Right atrium auricular region (tissue), 2 donors: ENCODE measurements at regions not wholly inside any gene's neighbourhood (a gene's known extent, or its start where the extent isn't known, plus 50 kb on each side); places are given as distances from the start of the nearest gene placed in this dataset.

Source experiments
- DNase-seq: peaks from one replicate; pipeline ENCODE4 v3.0.0-alpha.2; 2019; ENCODE audit warnings: low spot score
- H3K27ac ChIP-seq, 2 donors: fragments of 200-600 bp; sonication (generic); 1 replicate in 1 of 2; 2 replicates in 1 of 2; pipeline ENCODE4 v1.5.1; 2016 to 2019
- H3K27me3 ChIP-seq, 2 donors: fragments of 200-600 bp; sonication (generic); one replicate each; pipeline versions ENCODE4 v1.5.1 to v1.6.0; 2017 to 2019
- H3K36me3 ChIP-seq: fragments of 200-600 bp; sonication (generic); one replicate; pipeline ENCODE4 v1.5.1; 2016
- H3K4me1 ChIP-seq, 2 donors: fragments of 200-600 bp; sonication (generic); one replicate each; pipeline versions ENCODE4 v1.5.1 to v1.6.0; 2017 to 2019
- H3K4me3 ChIP-seq, 2 donors: fragments of 200-600 bp; sonication (generic); 1 replicate in 1 of 2; 2 replicates in 1 of 2; pipeline ENCODE4 v1.5.1; 2017 to 2019; ENCODE audit warnings: mild to moderate bottlenecking in 1 of 2, moderate library complexity in 1 of 2
- H3K9me3 ChIP-seq, 2 donors: fragments of 200-600 bp; sonication (generic); one replicate each; pipeline ENCODE4 v1.5.1; 2019
- CTCF ChIP-seq, 2 donors: fragments of 200-600 bp; sonication (generic); IDR thresholded peaks; one replicate each; pipeline ENCODE4 v1.5.1; 2019; ENCODE audit warnings: antibody characterized with exemption in 2 of 2

- H3K36me3 ChIP-seq, result no peaks in the 10 kb centered on the region
- DNase-seq, result no peak
- peaks cover 0 to 10% of the 10 kb centered on the region in 2 donors for H3K4me1 ChIP-seq
- H3K27ac ChIP-seq, result no peak overlapping the region
- no peak overlapping the region for H3K4me3 ChIP-seq
- TF ChIP-seq CTCF (IDR thresholded peaks at IDR 0.05), result no peak
- H3K27me3 ChIP-seq, result no peaks in the 10 kb centered on the region
- H3K9me3 ChIP-seq, result no peaks in the 10 kb centered on the region
These were observed 294.7 kb downstream of the FBXO15 start for GRCh38 chr18:73852789-73853549.

GRCh38 chr18:73850782-73851181 lies 296.9 kb downstream of the FBXO15 start:
- Histone ChIP-seq H3K27me3 (no peaks in the 10 kb centered on the region), H3K36me3 (no peaks in the 10 kb centered on the region), H3K4me1 (peaks cover 0 to 10% of the 10 kb centered on the region in 2 donors), H3K9me3 (no peaks in the 10 kb centered on the region), H3K27ac (no peak overlapping the region), H3K4me3 (no peak overlapping the region)
- no peak for DNase-seq
- no peak for TF ChIP-seq CTCF (IDR thresholded peaks at IDR 0.05)

- Histone ChIP-seq H3K36me3 (no peaks in the 10 kb centered on the region), H3K9me3 (no peaks in the 10 kb centered on the region), H3K4me3 (no peak overlapping the region), H3K27me3 (no peaks in the 10 kb centered on the region), H3K27ac (peak overlapping the region in 1 of 2 donors; percentile 22), H3K4me1 (peaks cover 0 to 10% of the 10 kb centered on the region in 2 donors)
- no peak for TF ChIP-seq CTCF (IDR thresholded peaks at IDR 0.05)
- no peak for DNase-seq
These were observed 299.0 kb downstream of the FBXO15 start for GRCh38 chr18:73848656-73849055.

GRCh38 chr18:73843455-73843854 lies 304.2 kb downstream of the FBXO15 start:
- Histone ChIP-seq H3K27ac (no peak overlapping the region), H3K4me1 (peaks cover 0 to 4% of the 10 kb centered on the region in 2 donors), H3K4me3 (no peak overlapping the region), H3K27me3 (no peaks in the 10 kb centered on the region), H3K36me3 (no peaks in the 10 kb centered on the region), H3K9me3 (no peaks in the 10 kb centered on the region)
- DNase-seq, result no peak
- TF ChIP-seq CTCF (IDR thresholded peaks at IDR 0.05), result no peak

GRCh38 chr18:73842795-73843394 lies 304.7 kb downstream of the FBXO15 start:
- no peaks in the 10 kb centered on the region for H3K4me1 ChIP-seq
- H3K4me3 ChIP-seq, result peak overlapping the region in 1 of 2 donors; percentile 21
- TF ChIP-seq CTCF (IDR thresholded peaks at IDR 0.05), result peak; percentile 95 to 96
- H3K27me3 ChIP-seq, result no peaks in the 10 kb centered on the region
- no peak overlapping the region for H3K27ac ChIP-seq
- H3K36me3 ChIP-seq, result no peaks in the 10 kb centered on the region
- no peaks in the 10 kb centered on the region for H3K9me3 ChIP-seq
- DNase-seq, result no peak
